H9 (cell line): ENCODE measurements at regions not wholly inside any gene's neighbourhood (a gene's known extent, or its start where the extent isn't known, plus 50 kb on each side); places are given as distances from the start of the nearest gene placed in this dataset.

ENCODE experiments used
- DNase-seq: peaks from one replicate; pipeline ENCODE4 v3.0.0-alpha.2; 2017
- H2AFZ ChIP-seq: one replicate; pipeline ENCODE4 v1.6.1; 2013; ENCODE audit warnings: mild to moderate bottlenecking, low read length, control low read depth, moderate library complexity
- H2AK5ac ChIP-seq: 2 replicates; pipeline ENCODE4 v1.6.1; 2013; ENCODE audit warnings: low read length, control low read depth, mixed read lengths; ENCODE audit not compliant: insufficient read length
- H2BK120ac ChIP-seq: one replicate; pipeline ENCODE4 v1.6.1; 2013; ENCODE audit warnings: low read depth, mild to moderate bottlenecking, low read length, control low read depth, inconsistent platforms; ENCODE audit not compliant: poor library complexity, severe bottlenecking
- H2BK12ac ChIP-seq: 2 replicates; pipeline ENCODE4 v1.6.1; 2013; ENCODE audit warnings: low read length, control low read depth, mixed read lengths, low read depth; ENCODE audit not compliant: insufficient read length
- H2BK15ac ChIP-seq: 2 replicates; pipeline ENCODE4 v1.6.1; 2013; ENCODE audit warnings: low read depth, low read length, control low read depth
- H2BK20ac ChIP-seq: one replicate; pipeline ENCODE4 v1.6.1; 2013; ENCODE audit warnings: low read depth, mild to moderate bottlenecking, low read length, control low read depth, inconsistent platforms; ENCODE audit not compliant: poor library complexity, severe bottlenecking
- H2BK5ac ChIP-seq: 2 replicates; pipeline ENCODE4 v1.6.1; 2013; ENCODE audit warnings: low read length, control low read depth, mixed read lengths; ENCODE audit not compliant: insufficient read length
- H3K14ac ChIP-seq: 2 replicates; pipeline ENCODE4 v1.6.1; 2013; ENCODE audit warnings: low read length, control low read depth; ENCODE audit not compliant: insufficient read depth
- H3K18ac ChIP-seq: 2 replicates; pipeline ENCODE4 v1.6.1; 2013; ENCODE audit warnings: low read depth, mild to moderate bottlenecking, mixed read lengths, low read length, control low read depth; ENCODE audit not compliant: insufficient read length
- H3K23ac ChIP-seq: 2 replicates; pipeline ENCODE4 v1.6.1; 2013; ENCODE audit warnings: low read length, control low read depth, mixed read lengths, low read depth; ENCODE audit not compliant: insufficient read length
- H3K23me2 ChIP-seq: 2 replicates; pipeline ENCODE4 v1.6.1; 2013; ENCODE audit warnings: low read depth, mild to moderate bottlenecking, mixed read lengths, low read length, control low read depth; ENCODE audit not compliant: insufficient read length, poor library complexity, severe bottlenecking
- H3K27ac ChIP-seq: 2 replicates; pipeline ENCODE4 v1.5.1; 2013; ENCODE audit warnings: low read length, control low read depth, mixed read lengths, low read depth; ENCODE audit not compliant: insufficient read length
- H3K27me3 ChIP-seq: 2 replicates; pipeline ENCODE4 v1.6.1; 2013; ENCODE audit warnings: low read length, control low read depth, inconsistent platforms; ENCODE audit not compliant: insufficient read depth
- H3K4ac ChIP-seq: 2 replicates; pipeline ENCODE4 v1.6.1; 2013; ENCODE audit warnings: low read depth, mild to moderate bottlenecking, control low read depth, inconsistent platforms, low read length, moderate library complexity
- H3K4me1 ChIP-seq: 2 replicates; pipeline ENCODE4 v1.6.1; 2013; ENCODE audit warnings: low read length, control low read depth, inconsistent platforms; ENCODE audit not compliant: insufficient read depth
- H3K4me2 ChIP-seq: 2 replicates; pipeline ENCODE4 v1.6.1; 2013; ENCODE audit warnings: low read length, control low read depth, mixed read lengths; ENCODE audit not compliant: insufficient read length, insufficient read depth
- H3K56ac ChIP-seq: 2 replicates; pipeline ENCODE4 v1.6.1; 2013; ENCODE audit warnings: low read depth, mild to moderate bottlenecking, mixed read lengths, low read length, control low read depth; ENCODE audit not compliant: insufficient read length
- H3K79me1 ChIP-seq: 2 replicates; pipeline ENCODE4 v1.6.1; 2013; ENCODE audit warnings: low read depth, mild to moderate bottlenecking, moderate library complexity, low read length, control low read depth, inconsistent platforms; ENCODE audit not compliant: insufficient read depth, poor library complexity, severe bottlenecking
- H3K79me2 ChIP-seq: 2 replicates; pipeline ENCODE4 v1.6.1; 2013; ENCODE audit warnings: low read length, control low read depth, inconsistent platforms; ENCODE audit not compliant: insufficient read depth
- H3K9ac ChIP-seq: 2 replicates; pipeline ENCODE4 v1.6.1; 2013; ENCODE audit warnings: low read length, control low read depth, mixed read lengths; ENCODE audit not compliant: insufficient read length; ENCODE audit errors: extremely low read depth
- H3K9me3 ChIP-seq: one replicate; pipeline ENCODE4 v1.6.1; 2013; ENCODE audit warnings: low read depth, low read length, inconsistent platforms; ENCODE audit not compliant: control insufficient read depth
- H3T11ph ChIP-seq: one replicate; pipeline ENCODE4 v1.6.1; 2013; ENCODE audit warnings: mild to moderate bottlenecking, low read length, control low read depth, inconsistent platforms
- H4K20me1 ChIP-seq: one replicate; pipeline ENCODE4 v1.6.1; 2013; ENCODE audit not compliant: control insufficient read depth, insufficient read length, insufficient read depth
- H4K5ac ChIP-seq: 2 replicates; pipeline ENCODE4 v1.6.1; 2013; ENCODE audit warnings: low read depth, mild to moderate bottlenecking, mixed read lengths, low read length, control low read depth; ENCODE audit not compliant: insufficient read length
- H4K8ac ChIP-seq: replicated peaks from 2 replicates; pipeline ENCODE4 v1.6.1; 2013; ENCODE audit warnings: low read length, control low read depth, mixed read lengths, low read depth; ENCODE audit not compliant: insufficient read length
- H4K91ac ChIP-seq: 2 replicates; pipeline ENCODE4 v1.6.1; 2013; ENCODE audit warnings: low read depth, mild to moderate bottlenecking, moderate library complexity, mixed read lengths, low read length, control low read depth; ENCODE audit not compliant: insufficient read length
- H3K27ac Mint-ChIP-seq, 3 experiments: 2 replicates in 2 of 3; 3 replicates in 1 of 3; pipeline ENCODE4 v1.8.0; 2020 to 2021; ENCODE audit warnings: mixed read lengths in 3 of 3, mild to moderate bottlenecking in 1 of 3, moderate library complexity in 1 of 3
- H3K27me3 Mint-ChIP-seq: 2 replicates; pipeline ENCODE4 v1.8.0; 2021; ENCODE audit warnings: low read depth, mild to moderate bottlenecking, moderate library complexity, mixed read lengths
- H3K36me3 Mint-ChIP-seq, 3 experiments: 2 replicates in 2 of 3; 3 replicates in 1 of 3; pipeline ENCODE4 v1.8.0; 2020 to 2021; ENCODE audit warnings: low read depth in 3 of 3, mixed read lengths in 3 of 3; ENCODE audit not compliant: insufficient read depth in 1 of 3
- H3K4me1 Mint-ChIP-seq, 2 experiments: 2 replicates each; pipeline ENCODE4 v1.8.0; 2020; ENCODE audit warnings: mixed read lengths in 2 of 2
- H3K4me3 Mint-ChIP-seq, 2 experiments: 2 replicates in 1 of 2; 3 replicates in 1 of 2; pipeline ENCODE4 v1.8.0; 2020 to 2021; ENCODE audit warnings: mild to moderate bottlenecking in 2 of 2, mixed read lengths in 2 of 2, moderate library complexity in 1 of 2
- H3K9me3 Mint-ChIP-seq, 2 experiments: 2 replicates in 1 of 2; 3 replicates in 1 of 2; pipeline ENCODE4 v1.8.0; 2020; ENCODE audit warnings: mild to moderate bottlenecking in 2 of 2, mixed read lengths in 2 of 2, moderate library complexity in 1 of 2
- CTCF ChIP-seq: fragments of 200-600 bp; sonication (generic); conservative IDR thresholded peaks from 3 replicates; pipeline ENCODE4 v1.8.0; 2021; ENCODE audit warnings: antibody characterized with exemption, mild to moderate bottlenecking

- no peak for DNase-seq
- Histone ChIP-seq H4K5ac (no peak overlapping the region), H3K4ac (no peak overlapping the region), H3K27ac (no peak overlapping the region), H4K91ac (no peak overlapping the region), H2AFZ (no peak overlapping the region), H3K14ac (no peak overlapping the region), H3K56ac (no peak overlapping the region), H3K79me2 (no peaks in the 10 kb centered on the region), H2BK120ac (no peak overlapping the region), H3K23me2 (no peaks in the 10 kb centered on the region), H2BK20ac (no peak overlapping the region), H2BK5ac (no peak overlapping the region), H3K4me2 (no peak overlapping the region), H3K23ac (no peak overlapping the region), H2AK5ac (no peak overlapping the region), H2BK12ac (no peak overlapping the region), H3K9ac (no peak overlapping the region), H3T11ph (no peak overlapping the region), H2BK15ac (no peak overlapping the region), H3K9me3 (no peaks in the 10 kb centered on the region), H3K27me3 (no peaks in the 10 kb centered on the region), H3K18ac (no peak overlapping the region), H4K20me1 (no peaks in the 10 kb centered on the region), H3K4me1 (peaks cover 4% of the 10 kb centered on the region; the same call in 1 of the 2 replicates), H3K79me1 (no peaks in the 10 kb centered on the region), H4K8ac (no peak overlapping the region)
- Mint-ChIP-seq H3K27ac (no peak overlapping the region), H3K9me3 (no peaks in the 10 kb centered on the region), H3K4me1 (peaks cover 5 to 8% of the 10 kb centered on the region in 2 experiments), H3K4me3 (no peak overlapping the region), H3K36me3 (no peaks in the 10 kb centered on the region), H3K27me3 (no peaks in the 10 kb centered on the region)
- no peak for TF ChIP-seq CTCF
Observed at GRCh38 chr5:167150661-167151060, 1140.8 kb upstream of the WWC1 start.
